B cell (primary cell): ENCODE measurements at regions not wholly inside any gene's neighbourhood (a gene's known extent, or its start where the extent isn't known, plus 50 kb on each side); places are given as distances from the start of the nearest gene placed in this dataset.

ENCODE experiments used
- EZH2 ChIP-seq: IDR thresholded peaks from 2 replicates; pipeline ENCODE4 v1.6.1; 2012; ENCODE audit warnings: borderline replicate concordance, low read depth, mild to moderate bottlenecking, moderate library complexity, low read length; ENCODE audit not compliant: insufficient read depth, poor library complexity, severe bottlenecking
- TF ChIP-seq, protein P1 (sequence below): fragments of 200-600 bp; IDR thresholded peaks from one replicate; pipeline ENCODE4 v1.8.0; 2022; ENCODE audit warnings: antibody characterized with exemption, mild to moderate bottlenecking

DNA sequence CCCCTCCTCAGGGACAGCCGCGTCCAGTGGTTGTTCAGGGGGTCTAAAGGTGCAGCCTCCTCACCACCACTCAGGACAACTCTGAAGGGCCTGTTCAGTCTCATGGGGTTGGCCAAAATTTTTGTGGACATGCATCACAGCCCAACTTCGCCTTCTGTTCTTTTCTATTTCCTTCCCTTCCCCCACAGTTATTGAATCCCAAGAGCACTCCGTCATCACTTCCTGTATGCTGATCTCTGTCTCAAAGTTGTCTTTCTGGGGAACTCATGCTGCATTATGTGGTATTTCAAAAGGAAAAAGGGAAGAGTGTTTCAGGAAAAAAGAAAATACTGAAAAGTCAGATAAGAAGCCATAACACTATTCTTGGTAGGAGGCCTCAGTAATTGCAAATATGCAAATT, 355.4 kb downstream of the CAAP1 start:
- TF ChIP-seq, protein P1, sequence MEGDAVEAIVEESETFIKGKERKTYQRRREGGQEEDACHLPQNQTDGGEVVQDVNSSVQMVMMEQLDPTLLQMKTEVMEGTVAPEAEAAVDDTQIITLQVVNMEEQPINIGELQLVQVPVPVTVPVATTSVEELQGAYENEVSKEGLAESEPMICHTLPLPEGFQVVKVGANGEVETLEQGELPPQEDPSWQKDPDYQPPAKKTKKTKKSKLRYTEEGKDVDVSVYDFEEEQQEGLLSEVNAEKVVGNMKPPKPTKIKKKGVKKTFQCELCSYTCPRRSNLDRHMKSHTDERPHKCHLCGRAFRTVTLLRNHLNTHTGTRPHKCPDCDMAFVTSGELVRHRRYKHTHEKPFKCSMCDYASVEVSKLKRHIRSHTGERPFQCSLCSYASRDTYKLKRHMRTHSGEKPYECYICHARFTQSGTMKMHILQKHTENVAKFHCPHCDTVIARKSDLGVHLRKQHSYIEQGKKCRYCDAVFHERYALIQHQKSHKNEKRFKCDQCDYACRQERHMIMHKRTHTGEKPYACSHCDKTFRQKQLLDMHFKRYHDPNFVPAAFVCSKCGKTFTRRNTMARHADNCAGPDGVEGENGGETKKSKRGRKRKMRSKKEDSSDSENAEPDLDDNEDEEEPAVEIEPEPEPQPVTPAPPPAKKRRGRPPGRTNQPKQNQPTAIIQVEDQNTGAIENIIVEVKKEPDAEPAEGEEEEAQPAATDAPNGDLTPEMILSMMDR, result no peak
- no peak for TF ChIP-seq EZH2
